ENCODE measurements at regions not wholly inside any gene's neighbourhood (a gene's known extent, or its start where the extent isn't known, plus 50 kb on each side); places are given as distances from the start of the nearest gene placed in this dataset.

DNA sequence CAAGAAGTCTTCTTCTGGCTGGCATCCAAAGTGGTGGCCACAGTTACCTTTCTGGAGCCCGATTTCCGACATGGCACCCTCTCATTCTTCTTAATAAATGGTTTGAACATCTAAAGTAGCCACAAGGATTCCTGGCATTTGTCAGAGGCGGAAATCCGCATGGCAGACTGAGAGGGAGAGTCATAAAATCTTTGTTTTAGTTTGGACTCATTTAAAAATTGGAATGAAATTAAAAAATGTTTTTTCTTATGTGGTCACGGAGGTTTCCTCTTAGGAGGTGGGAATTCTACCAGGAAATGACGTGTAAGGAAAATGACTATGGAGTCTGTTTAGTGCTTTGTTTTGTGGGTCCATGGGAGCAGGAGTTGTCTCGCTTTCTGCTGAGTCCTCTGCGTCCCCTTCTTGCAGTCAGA is 133.0 kb upstream of the PTCH1 start:
- no peak overlapping the region for H3K27ac Mint-ChIP-seq
- no peaks in the 10 kb centered on the region for H3K4me1 Mint-ChIP-seq (ENCODE audit: low read depth)
- H3K9me3 ChIP-seq (ENCODE audit: control insufficient read depth in 1 of 2, insufficient read depth in 1 of 2, low read length in 2 of 2), result no peaks in the 10 kb centered on the region
- H3K9me3 Mint-ChIP-seq, result peaks cover 4% of the 10 kb centered on the region
- H3K4me1 ChIP-seq (ENCODE audit: insufficient read depth, low read length), result no peaks in the 10 kb centered on the region
- no peak for DNase-seq
- TF ChIP-seq, protein P1, sequence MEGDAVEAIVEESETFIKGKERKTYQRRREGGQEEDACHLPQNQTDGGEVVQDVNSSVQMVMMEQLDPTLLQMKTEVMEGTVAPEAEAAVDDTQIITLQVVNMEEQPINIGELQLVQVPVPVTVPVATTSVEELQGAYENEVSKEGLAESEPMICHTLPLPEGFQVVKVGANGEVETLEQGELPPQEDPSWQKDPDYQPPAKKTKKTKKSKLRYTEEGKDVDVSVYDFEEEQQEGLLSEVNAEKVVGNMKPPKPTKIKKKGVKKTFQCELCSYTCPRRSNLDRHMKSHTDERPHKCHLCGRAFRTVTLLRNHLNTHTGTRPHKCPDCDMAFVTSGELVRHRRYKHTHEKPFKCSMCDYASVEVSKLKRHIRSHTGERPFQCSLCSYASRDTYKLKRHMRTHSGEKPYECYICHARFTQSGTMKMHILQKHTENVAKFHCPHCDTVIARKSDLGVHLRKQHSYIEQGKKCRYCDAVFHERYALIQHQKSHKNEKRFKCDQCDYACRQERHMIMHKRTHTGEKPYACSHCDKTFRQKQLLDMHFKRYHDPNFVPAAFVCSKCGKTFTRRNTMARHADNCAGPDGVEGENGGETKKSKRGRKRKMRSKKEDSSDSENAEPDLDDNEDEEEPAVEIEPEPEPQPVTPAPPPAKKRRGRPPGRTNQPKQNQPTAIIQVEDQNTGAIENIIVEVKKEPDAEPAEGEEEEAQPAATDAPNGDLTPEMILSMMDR (IDR thresholded peaks at IDR 0.05), result no peak
- no peak overlapping the region for H3K4me3 ChIP-seq (ENCODE audit: low read length)
- intact Hi-C loops (cut with DNase I, micrococcal nuclease), result no loop called here
- POLR2A ChIA-PET, result no interaction called here
- CTCF ChIA-PET, result no interaction called here
- no peaks in the 10 kb centered on the region for H3K36me3 ChIP-seq (ENCODE audit: insufficient read depth, low read length)
- no peaks in the 10 kb centered on the region for H3K27me3 ChIP-seq (ENCODE audit: control insufficient read depth in 1 of 2, insufficient read depth in 2 of 2, low read length in 2 of 2)
- H3K4me3 Mint-ChIP-seq, result no peak overlapping the region
- no peaks in the 10 kb centered on the region for H3K27me3 Mint-ChIP-seq
- ATAC-seq (ENCODE audit: poor library complexity), result no peak
- H3K36me3 Mint-ChIP-seq (ENCODE audit: low read depth), result no peaks in the 10 kb centered on the region
- H3K27ac ChIP-seq (ENCODE audit: low read depth in 1 of 2, low read length in 2 of 2), result no peak overlapping the region

DNA sequence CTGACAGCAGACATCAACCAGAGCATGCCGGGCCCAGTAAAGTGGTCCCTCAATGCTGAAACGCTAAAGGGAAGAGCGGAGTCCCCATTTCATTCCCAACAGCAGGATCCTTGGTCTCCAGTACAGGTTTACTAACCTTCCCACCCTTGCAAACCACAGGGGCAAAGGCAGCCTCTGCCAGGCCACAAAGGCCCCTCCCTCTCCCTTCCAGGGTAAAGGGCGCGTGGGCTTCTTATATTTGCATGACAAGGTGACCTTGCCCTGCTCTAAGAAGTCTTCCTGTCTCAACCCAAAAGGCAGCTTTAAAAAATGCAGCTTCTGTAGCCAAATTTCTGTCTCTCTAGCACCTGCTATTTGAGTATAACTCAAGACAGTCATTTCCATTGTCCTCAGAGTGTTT is 131.5 kb upstream of the PTCH1 start:
- no peak for DNase-seq
- H3K4me3 ChIP-seq (ENCODE audit: low read length), result no peak overlapping the region
- no peaks in the 10 kb centered on the region for H3K9me3 ChIP-seq (ENCODE audit: control insufficient read depth in 1 of 2, insufficient read depth in 1 of 2, low read length in 2 of 2)
- Mint-ChIP-seq H3K4me1 (ENCODE audit: low read depth) (no peaks in the 10 kb centered on the region), H3K27me3 (no peaks in the 10 kb centered on the region), H3K9me3 (peaks cover 4% of the 10 kb centered on the region), H3K36me3 (ENCODE audit: low read depth) (no peaks in the 10 kb centered on the region), H3K27ac (no peak overlapping the region), H3K4me3 (no peak overlapping the region)
- H3K36me3 ChIP-seq (ENCODE audit: insufficient read depth, low read length), result no peaks in the 10 kb centered on the region
- ChIA-PET CTCF (no interaction called here), POLR2A (no interaction called here)
- H3K27ac ChIP-seq (ENCODE audit: low read depth in 1 of 2, low read length in 2 of 2), result no peak overlapping the region
- no peaks in the 10 kb centered on the region for H3K4me1 ChIP-seq (ENCODE audit: insufficient read depth, low read length)
- TF ChIP-seq, protein P1 (IDR thresholded peaks at IDR 0.05), result no peak
- no peak for ATAC-seq (ENCODE audit: poor library complexity)
- intact Hi-C loops (cut with DNase I, micrococcal nuclease), result no loop called here
- H3K27me3 ChIP-seq (ENCODE audit: control insufficient read depth in 1 of 2, insufficient read depth in 2 of 2, low read length in 2 of 2), result no peaks in the 10 kb centered on the region

DNA sequence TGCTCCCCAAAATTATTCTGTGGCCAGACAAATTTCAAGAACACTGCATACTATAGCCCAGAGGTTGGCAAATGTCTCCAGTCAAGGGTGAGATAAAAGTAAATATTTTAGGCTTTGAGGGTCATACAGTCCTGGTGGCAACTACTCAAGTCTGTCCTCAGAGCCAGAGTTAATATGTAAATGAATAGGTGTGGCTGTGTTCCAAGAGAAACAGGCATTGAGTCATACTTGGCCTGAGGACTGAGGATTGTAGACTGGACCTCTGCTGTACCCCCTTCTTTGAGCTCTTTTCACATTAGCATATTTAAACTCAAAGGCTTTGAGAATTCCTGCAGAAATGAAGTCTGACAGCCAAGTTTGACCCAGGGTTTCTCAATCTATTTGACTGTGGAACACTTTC is 129.2 kb upstream of the PTCH1 start:
- DNase-seq, result no peak
- no peak overlapping the region for H3K27ac Mint-ChIP-seq
- CTCF ChIA-PET, result no interaction called here
- H3K27ac ChIP-seq (ENCODE audit: low read depth in 1 of 2, low read length in 2 of 2), result no peak overlapping the region
- ATAC-seq (ENCODE audit: poor library complexity), result no peak
- intact Hi-C loops (cut with DNase I, micrococcal nuclease), result no loop called here
- POLR2A ChIA-PET, result interaction anchor here (0.5 kb wide), 1 partner anchor 139 kb away, joined by 3 read pairs; no protein-coding TSS in a partner anchor
- no peaks in the 10 kb centered on the region for H3K9me3 ChIP-seq (ENCODE audit: control insufficient read depth in 1 of 2, insufficient read depth in 1 of 2, low read length in 2 of 2)
- no peaks in the 10 kb centered on the region for H3K36me3 Mint-ChIP-seq (ENCODE audit: low read depth)
- no peak overlapping the region for H3K4me3 ChIP-seq (ENCODE audit: low read length)
- H3K4me1 Mint-ChIP-seq (ENCODE audit: low read depth), result no peaks in the 10 kb centered on the region
- H3K4me3 Mint-ChIP-seq, result no peak overlapping the region
- peaks cover 4% of the 10 kb centered on the region for H3K9me3 Mint-ChIP-seq
- H3K36me3 ChIP-seq (ENCODE audit: insufficient read depth, low read length), result no peaks in the 10 kb centered on the region
- H3K4me1 ChIP-seq (ENCODE audit: insufficient read depth, low read length), result no peaks in the 10 kb centered on the region
- no peaks in the 10 kb centered on the region for H3K27me3 ChIP-seq (ENCODE audit: control insufficient read depth in 1 of 2, insufficient read depth in 2 of 2, low read length in 2 of 2)
- H3K27me3 Mint-ChIP-seq, result no peaks in the 10 kb centered on the region
- TF ChIP-seq, protein P1 (IDR thresholded peaks at IDR 0.05), result no peak
